H1 (cell line): ENCODE measurements at regions not wholly inside any gene's neighbourhood (a gene's known extent, or its start where the extent isn't known, plus 50 kb on each side); places are given as distances from the start of the nearest gene placed in this dataset.

Source experiments
- CTCF ChIA-PET: fragments of 300-600 bp; sonication (Branson Sonifier 250); formaldehyde crosslinking; loops from one replicate; lab custom pipeline; 2021; ENCODE audit not compliant: partially characterized antibody; lab: Charles Lee
- POLR2A ChIA-PET: fragments of 300-600 bp; sonication (Branson Sonifier 250); formaldehyde crosslinking; loops from one replicate; lab custom pipeline; 2021; ENCODE audit warnings: inconsistent platforms; ENCODE audit not compliant: partially characterized antibody; lab: Charles Lee
- DNase-seq, 2 experiments: peaks; one replicate each; pipeline versions ENCODE4 v3.0.0 to v3.0.0-alpha.2; 2010 to 2022; ENCODE audit warnings: low spot score in 2 of 2, low read depth in 1 of 2, mixed read lengths in 1 of 2
- FAIRE-seq: peaks from 2 replicates; lab custom pipeline; 2011; peaks lifted over from hg19 to GRCh38; lab: Jason Lieb, UNC
- H2AFZ ChIP-seq: 2 replicates; pipeline ENCODE4 v1.8.1; 2012; ENCODE audit warnings: low read length, inconsistent platforms
- H2AK5ac ChIP-seq: 2 replicates; pipeline ENCODE4 v1.6.1; 2013; ENCODE audit warnings: low read depth, low read length
- H2BK120ac ChIP-seq: replicated peaks from 2 replicates; pipeline ENCODE3; 2013; ENCODE audit warnings: low read depth, low read length, inconsistent platforms
- H2BK12ac ChIP-seq: 2 replicates; pipeline ENCODE4 v1.6.1; 2013; ENCODE audit warnings: low read depth, low read length
- H2BK15ac ChIP-seq: 2 replicates; pipeline ENCODE4 v1.6.1; 2013; ENCODE audit warnings: low read length
- H2BK20ac ChIP-seq: 2 replicates; pipeline ENCODE4 v1.6.1; 2013; ENCODE audit warnings: low read length
- H2BK5ac ChIP-seq: 2 replicates; pipeline ENCODE4 v1.6.1; 2013; ENCODE audit warnings: low read depth, low read length
- H3K14ac ChIP-seq: 2 replicates; pipeline ENCODE4 v1.6.1; 2013; ENCODE audit warnings: inconsistent platforms; ENCODE audit not compliant: insufficient read length
- H3K18ac ChIP-seq: 2 replicates; pipeline ENCODE4 v1.6.1; 2013; ENCODE audit warnings: low read length; ENCODE audit errors: extremely low read depth
- H3K23ac ChIP-seq: 2 replicates; pipeline ENCODE4 v1.6.1; 2013; ENCODE audit warnings: inconsistent platforms; ENCODE audit not compliant: insufficient read length
- H3K23me2 ChIP-seq: 2 replicates; pipeline ENCODE4 v1.6.1; 2013; ENCODE audit warnings: low read depth, low read length
- H3K27ac ChIP-seq: 2 replicates; pipeline ENCODE4 v1.6.1; 2011; ENCODE audit warnings: low read depth, low read length, inconsistent platforms
- H3K27me3 ChIP-seq, 4 experiments: replicated peaks in 1 of 4; 1 replicate in 1 of 4; 2 replicates in 3 of 4; pipeline versions ENCODE4 v1.6.1 to v1.8.1; 2011 to 2013; ENCODE audit warnings: low read length in 3 of 4, mild to moderate bottlenecking in 3 of 4, inconsistent platforms in 2 of 4, mixed read lengths in 2 of 4, moderate library complexity in 1 of 4; ENCODE audit not compliant: control insufficient read depth in 3 of 4, insufficient read depth in 3 of 4; ENCODE audit errors: extremely low read depth in 1 of 4
- H3K36me3 ChIP-seq, 4 experiments: 2 replicates each; pipeline versions ENCODE4 v1.6.1 to v1.8.1; 2011 to 2013; ENCODE audit warnings: mild to moderate bottlenecking in 4 of 4, low read length in 3 of 4, moderate library complexity in 2 of 4, control low read depth in 1 of 4, inconsistent platforms in 1 of 4; ENCODE audit not compliant: insufficient read depth in 4 of 4, control insufficient read depth in 2 of 4
- H3K4ac ChIP-seq: replicated peaks from 2 replicates; pipeline ENCODE3; 2013; ENCODE audit warnings: low read length, low read depth, mixed read lengths, inconsistent platforms; ENCODE audit not compliant: insufficient read length
- H3K4me1 ChIP-seq, 4 experiments: replicated peaks in 1 of 4; 1 replicate in 1 of 4; 2 replicates in 3 of 4; pipeline versions ENCODE4 v1.6.1 to v1.8.1; 2011 to 2013; ENCODE audit warnings: low read length in 3 of 4, inconsistent platforms in 2 of 4, mixed read lengths in 1 of 4; ENCODE audit not compliant: insufficient read depth in 4 of 4, control insufficient read depth in 3 of 4
- H3K4me2 ChIP-seq, 2 experiments: 2 replicates each; pipeline versions ENCODE4 v1.6.1 to v1.8.1; 2011 to 2013; ENCODE audit warnings: low read depth in 2 of 2, low read length in 2 of 2, control low read depth in 1 of 2, inconsistent platforms in 1 of 2, mild to moderate bottlenecking in 1 of 2; ENCODE audit not compliant: insufficient read depth in 1 of 2
- H3K4me3 ChIP-seq, 4 experiments: fragments of 200-600, 300-600 bp in 1 of 4; sonication (generic), shearing (Covaris generic), sonication (Bioruptor Twin) in 1 of 4; 2 replicates each; pipeline versions ENCODE4 v1.5.1 to v1.8.1; 2011 to 2016; ENCODE audit warnings: low read length in 4 of 4, low read depth in 3 of 4, control low read depth in 2 of 4, inconsistent platforms in 2 of 4, mild to moderate bottlenecking in 2 of 4, mixed read lengths in 1 of 4, moderate library complexity in 1 of 4; ENCODE audit not compliant: insufficient read depth in 2 of 4; ENCODE audit errors: extremely low read depth in 1 of 4
- H3K56ac ChIP-seq: replicated peaks from 2 replicates; pipeline ENCODE3; 2013; ENCODE audit warnings: low read depth, mild to moderate bottlenecking, mixed read lengths, low read length, inconsistent platforms; ENCODE audit not compliant: insufficient read length
- H3K79me1 ChIP-seq: 2 replicates; pipeline ENCODE4 v1.6.1; 2013; ENCODE audit warnings: low read depth, low read length, control low read depth
- H3K79me2 ChIP-seq, 2 experiments: 2 replicates each; pipeline versions ENCODE4 v1.6.1 to v1.8.1; 2012 to 2013; ENCODE audit warnings: low read length in 2 of 2, mild to moderate bottlenecking in 2 of 2, inconsistent platforms in 1 of 2; ENCODE audit not compliant: insufficient read depth in 2 of 2, control insufficient read depth in 1 of 2
- H3K9ac ChIP-seq, 4 experiments: replicated peaks in 1 of 4; 1 replicate in 1 of 4; 2 replicates in 3 of 4; pipeline versions ENCODE4 v1.6.1 to v1.8.1; 2011 to 2013; ENCODE audit warnings: low read depth in 3 of 4, low read length in 3 of 4, control low read depth in 2 of 4, mild to moderate bottlenecking in 2 of 4, moderate library complexity in 2 of 4, inconsistent platforms in 1 of 4; ENCODE audit errors: extremely low read depth in 1 of 4
- H3K9me3 ChIP-seq, 2 experiments: 2 replicates each; pipeline versions ENCODE4 v1.6.1 to v1.8.1; 2012 to 2013; ENCODE audit warnings: mild to moderate bottlenecking in 2 of 2, moderate library complexity in 2 of 2, control low read depth in 1 of 2, inconsistent platforms in 1 of 2, low read depth in 1 of 2, low read length in 1 of 2, mixed read lengths in 1 of 2; ENCODE audit not compliant: insufficient read depth in 2 of 2
- H4K20me1 ChIP-seq, 2 experiments: replicated peaks in 1 of 2; 2 replicates each; pipeline versions ENCODE3 to v1.8.1; 2011 to 2013; ENCODE audit warnings: inconsistent platforms in 2 of 2, low read length in 2 of 2, mild to moderate bottlenecking in 1 of 2; ENCODE audit not compliant: insufficient read depth in 2 of 2, control insufficient read depth in 1 of 2
- H4K5ac ChIP-seq: 2 replicates; pipeline ENCODE4 v1.6.1; 2013; ENCODE audit warnings: low read length, low read depth, mixed read lengths, inconsistent platforms; ENCODE audit not compliant: insufficient read length
- H4K8ac ChIP-seq: 2 replicates; pipeline ENCODE4 v1.8.0; 2013; ENCODE audit warnings: mild to moderate bottlenecking, moderate library complexity, low read length, inconsistent platforms; ENCODE audit not compliant: insufficient read depth; ENCODE audit errors: extremely low read depth
- H4K91ac ChIP-seq: replicated peaks from 2 replicates; pipeline ENCODE3; 2013; ENCODE audit warnings: low read length, mixed read lengths, inconsistent platforms; ENCODE audit not compliant: insufficient read length
- KDM4A ChIP-seq: IDR thresholded peaks from one replicate; pipeline ENCODE4 v1.7.1; 2012; ENCODE audit warnings: low read depth, mild to moderate bottlenecking, moderate library complexity, low read length, inconsistent platforms; ENCODE audit not compliant: severe bottlenecking
- RAD21 ChIP-seq, 2 experiments: IDR thresholded peaks in 1 of 2; conservative IDR thresholded peaks in 1 of 2; 2 replicates each; pipeline ENCODE4 v1.6.1; 2011; ENCODE audit warnings: low read depth in 2 of 2, low read length in 2 of 2, improper control_type of control experiment in 1 of 2, inconsistent platforms in 1 of 2, mild to moderate bottlenecking in 1 of 2, moderate library complexity in 1 of 2
- WGBS, 2 experiments: shearing (Covaris generic) in 1 of 2; methylation state at CpG; one replicate each; pipeline versions ENCODE4 v1.1.6 to v1.1.7; 2013 to 2015; ENCODE audit warnings: low lambda C conversion rate in 2 of 2, mixed read lengths in 2 of 2, inconsistent platforms in 1 of 2, low coverage in 1 of 2, missing lambda C conversion rate in 1 of 2; ENCODE audit not compliant: insufficient replicate concordance in 2 of 2, insufficient coverage in 1 of 2, insufficient read length in 1 of 2; ENCODE audit errors: extremely low coverage in 1 of 2, missing lambda C conversion rate in 1 of 2; 5-methylcytosine and 5-hydroxymethylcytosine counted together

DNA sequence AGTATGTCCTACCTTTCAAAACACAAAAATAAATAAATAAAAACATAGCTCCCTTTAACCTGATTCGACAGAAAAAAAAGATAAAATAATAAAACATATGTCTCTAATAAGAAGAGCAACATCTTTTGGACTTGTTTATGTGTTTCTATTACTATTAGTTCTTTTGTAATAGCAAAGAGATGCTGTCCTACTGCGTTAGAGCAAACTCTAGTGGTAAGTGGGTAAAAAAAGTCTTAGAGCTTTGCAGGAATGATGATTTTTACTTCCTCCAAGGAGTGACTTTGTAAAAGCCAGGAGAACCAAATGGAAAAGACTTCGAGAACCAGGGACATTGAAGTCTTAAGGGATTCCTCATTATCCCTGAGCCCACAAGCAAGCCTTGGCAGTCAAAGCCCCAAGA, 450.1 kb downstream of the METTL4 start:
- no peak overlapping the region for H2AFZ ChIP-seq
- H3K4me1 ChIP-seq, result no peaks in the 10 kb centered on the region
- no peaks in the 10 kb centered on the region for H3K79me2 ChIP-seq
- no peak overlapping the region for H2BK120ac ChIP-seq
- no peak overlapping the region for H4K91ac ChIP-seq
- H3K36me3 ChIP-seq, result no peaks in the 10 kb centered on the region
- no peak overlapping the region for H3K18ac ChIP-seq
- no peak overlapping the region for H2BK5ac ChIP-seq
- TF ChIP-seq RAD21 (IDR thresholded peaks at IDR 0.05 in 1 of 2, conservative IDR thresholded peaks at IDR 0.05 in 1 of 2; ENCODE audit: low read depth in 2 of 2, low read length in 2 of 2), result peak; percentile 30 to 45
- TF ChIP-seq KDM4A, result no peak
- H3K9ac ChIP-seq, result no peak overlapping the region
- H4K8ac ChIP-seq, result no peak overlapping the region
- CTCF ChIA-PET, result interaction anchor here (1.1 to 3.7 kb wide), 4 partner anchors 9 to 105 kb away, joined by 3 to 32 read pairs (median 5); no protein-coding TSS in a partner anchor
- no peaks in the 10 kb centered on the region for H3K23me2 ChIP-seq
- no peak overlapping the region for H2BK12ac ChIP-seq
- H3K27ac ChIP-seq, result no peak overlapping the region
- no peak overlapping the region for H2BK20ac ChIP-seq
- no peaks in the 10 kb centered on the region for H3K9me3 ChIP-seq
- no peak overlapping the region for H2AK5ac ChIP-seq
- H3K56ac ChIP-seq, result no peak overlapping the region
- H3K27me3 ChIP-seq, result peaks cover 0 to 1% (median 0%) of the 10 kb centered on the region in 4 experiments; a peak in 1 of 7 replicates
- H4K5ac ChIP-seq, result no peak overlapping the region
- 80% methylated on average over 3 of the region's 3 CpGs; no CpG with 5 or more reads in 1 of the 2 experiments for WGBS, 2 experiments
- no peak overlapping the region for H3K4me2 ChIP-seq
- H2BK15ac ChIP-seq, result no peak overlapping the region
- H3K79me1 ChIP-seq, result no peaks in the 10 kb centered on the region
- no peak overlapping the region for H3K23ac ChIP-seq
- H3K14ac ChIP-seq, result no peak overlapping the region
- H4K20me1 ChIP-seq, result no peaks in the 10 kb centered on the region
- no peak overlapping the region for H3K4me3 ChIP-seq
- POLR2A ChIA-PET, result no interaction called here
- H3K4ac ChIP-seq, result no peak overlapping the region
- DNase-seq (no peak), FAIRE-seq (no peak)
